K562 (cell line): ENCODE measurements at regions not wholly inside any gene's neighbourhood (a gene's known extent, or its start where the extent isn't known, plus 50 kb on each side); places are given as distances from the start of the nearest gene placed in this dataset.
A peak's percentile ranks its signal among the peaks of the same experiment; 100 is the strongest.

Experiments used
- ATF1 ChIP-seq, 2 experiments: fragments of 450-650 bp in 1 of 2; IDR thresholded peaks; 2 replicates each; pipeline ENCODE4 v1.6.1; 2016; ENCODE audit warnings: missing compliant biosample characterization in 1 of 2, missing genetic modification characterization in 1 of 2
- BACH1 ChIP-seq: fragments of 200-800 bp; sonication (Bioruptor generic); IDR thresholded peaks from 2 replicates; pipeline ENCODE4 v1.6.1; 2016; ENCODE audit warnings: missing genetic modification characterization, missing compliant biosample characterization
- CREB1 ChIP-seq, 2 experiments: sonication (generic) in 1 of 2; formaldehyde crosslinking in 1 of 2; IDR thresholded peaks; 2 replicates each; pipeline versions ENCODE4 v1.6.1 to v1.8.0; 2012 to 2022; ENCODE audit warnings: inconsistent platforms in 1 of 2, mild to moderate bottlenecking in 1 of 2, missing genetic modification reagents in 1 of 2, moderate library complexity in 1 of 2
- DEAF1 ChIP-seq: fragments of 450-650 bp; formaldehyde crosslinking; IDR thresholded peaks from 2 replicates; pipeline ENCODE4 v1.4.0; 2020; ENCODE audit warnings: mild to moderate bottlenecking, moderate library complexity
- GATAD2A ChIP-seq: fragments of 450-650 bp; IDR thresholded peaks from 2 replicates; pipeline ENCODE4 v1.6.1; 2017
- NCOR1 ChIP-seq: fragments of 450-650 bp; IDR thresholded peaks from 2 replicates; pipeline ENCODE4 v1.6.1; 2016; ENCODE audit warnings: mild to moderate bottlenecking, moderate library complexity
- NFIC ChIP-seq: fragments of 450-650 bp; IDR thresholded peaks from 2 replicates; pipeline ENCODE4 v1.6.1; 2017; ENCODE audit warnings: mild to moderate bottlenecking, inconsistent platforms
- NR2C2 ChIP-seq, 2 experiments: fragments of 200-800 bp in 1 of 2; sonication (Bioruptor generic) in 1 of 2; sonication (generic) in 1 of 2; formaldehyde crosslinking in 1 of 2; IDR thresholded peaks; 2 replicates each; pipeline versions ENCODE4 v1.6.1 to v1.8.0; 2016 to 2022; ENCODE audit warnings: mild to moderate bottlenecking in 1 of 2, missing compliant biosample characterization in 1 of 2, missing genetic modification characterization in 1 of 2, missing genetic modification reagents in 1 of 2
- NR4A1 ChIP-seq, 2 experiments: fragments of 250-450 bp in 1 of 2; fragments of 450-650 bp in 1 of 2; sonication (Bioruptor Pico) in 1 of 2; IDR thresholded peaks; 2 replicates each; pipeline versions ENCODE4 v1.4.0 to v1.6.1; 2016 to 2020; ENCODE audit warnings: mild to moderate bottlenecking in 2 of 2, missing compliant biosample characterization in 1 of 2, missing genetic modification characterization in 1 of 2, moderate library complexity in 1 of 2
- POLR2AphosphoS2 ChIP-seq: IDR thresholded peaks from 2 replicates; pipeline ENCODE4 v1.6.1; 2012; ENCODE audit warnings: low read length, improper control_type of control experiment
- POLR2AphosphoS5 ChIP-seq: IDR thresholded peaks from 2 replicates; pipeline ENCODE4 v1.6.1; 2011; ENCODE audit warnings: mild to moderate bottlenecking, low read depth, low read length, moderate library complexity; ENCODE audit not compliant: control insufficient read depth, insufficient read depth
- PRDM10 ChIP-seq: fragments of 450-650 bp; IDR thresholded peaks from 2 replicates; pipeline ENCODE4 v1.6.1; 2018; ENCODE audit not compliant: partially characterized antibody
- RBM25 ChIP-seq: fragments of 200-400 bp; formaldehyde crosslinking; IDR thresholded peaks from 2 replicates; pipeline ENCODE4 v1.6.1; 2018; ENCODE audit warnings: low read length, low read depth, moderate library complexity; ENCODE audit not compliant: severe bottlenecking
- RFX5 ChIP-seq: IDR thresholded peaks from 2 replicates; pipeline ENCODE4 v1.6.1; 2011; ENCODE audit warnings: low read depth, mild to moderate bottlenecking, improper control_type of control experiment, low read length
- SMARCA5 ChIP-seq: fragments of 450-650 bp; IDR thresholded peaks from 2 replicates; pipeline ENCODE4 v1.6.1; 2016
- SMC3 ChIP-seq: conservative IDR thresholded peaks from 2 replicates; pipeline ENCODE4 v1.6.1; 2011; ENCODE audit warnings: low read depth, low read length, improper control_type of control experiment; ENCODE audit not compliant: insufficient read depth
- SOX6 ChIP-seq: fragments of 450-650 bp; IDR thresholded peaks from 2 replicates; pipeline ENCODE4 v1.6.1; 2014; ENCODE audit warnings: mild to moderate bottlenecking
- TBP ChIP-seq: optimal IDR thresholded peaks from 2 replicates; pipeline ENCODE3; 2011; ENCODE audit warnings: low read depth, low read length, improper control_type of control experiment
- ZFP91 ChIP-seq: sonication (generic); formaldehyde crosslinking; IDR thresholded peaks from 2 replicates; pipeline ENCODE4 v1.8.0; 2022; ENCODE audit warnings: mild to moderate bottlenecking, missing genetic modification reagents
- ZNF431 ChIP-seq: sonication (generic); formaldehyde crosslinking; IDR thresholded peaks from 2 replicates; pipeline ENCODE4 v1.8.0; 2022; ENCODE audit warnings: mild to moderate bottlenecking, missing genetic modification reagents
- ZNF584 ChIP-seq: fragments of 200-800 bp; sonication (Bioruptor generic); IDR thresholded peaks from 2 replicates; pipeline ENCODE4 v1.6.1; 2016; ENCODE audit warnings: low read depth, mild to moderate bottlenecking, missing genetic modification characterization, missing compliant biosample characterization
- ZNF79 ChIP-seq: fragments of 250-450 bp; sonication (Bioruptor Pico); IDR thresholded peaks from 2 replicates; pipeline ENCODE4 v1.4.0; 2020; ENCODE audit warnings: low read depth, mild to moderate bottlenecking, moderate library complexity

- TF ChIP-seq NR4A1 (CRISPR knock-in tag; IDR thresholded peaks at IDR 0.05) (no peak), NR4A1 (tag; IDR thresholded peaks at IDR 0.05) (no peak), SOX6 (peak; percentile 39; the same call in 1 of the 2 replicates), PRDM10 (peak; percentile 41), ZNF79 (CRISPR knock-in tag) (0 out of 2 replicates have a peak, but pooled peaks have one; percentile 31), SMARCA5 (no peak), ZNF431 (CRISPR knock-in tag) (0 out of 2 replicates have a peak, but pooled peaks have one; percentile 57), ZFP91 (CRISPR knock-in tag) (no peak), POLR2AphosphoS5 (no peak), SMC3 (no peak), TBP (peak; percentile 99), NCOR1 (no peak), CREB1 (IDR thresholded peaks at IDR 0.05) (peak; percentile 89), CREB1 (CRISPR knock-in tag; IDR thresholded peaks at IDR 0.05) (peak; percentile 82), ZNF584 (CRISPR knock-in tag) (peak; percentile 69; the same call in 1 of the 2 replicates), DEAF1 (0 out of 2 replicates have a peak, but pooled peaks have one; percentile 24), NR2C2 (CRISPR knock-in tag; IDR thresholded peaks at IDR 0.05) (no peak), NR2C2 (tag; IDR thresholded peaks at IDR 0.05) (no peak), NFIC (peak; percentile 55; the same call in 1 of the 2 replicates), RFX5 (0 out of 2 replicates have a peak, but pooled peaks have one; percentile 58), BACH1 (tag) (peak; percentile 58; the same call in 1 of the 2 replicates), GATAD2A (no peak; the same call in 1 of the 2 replicates), POLR2AphosphoS2 (no peak), RBM25 (no peak), ATF1 (CRISPR knock-in tag; IDR thresholded peaks at IDR 0.05) (no peak), ATF1 (tag; IDR thresholded peaks at IDR 0.05) (peak; percentile 91)
Observed at GRCh38 chr6:28789553-28790083, 134.2 kb downstream of the TRIM27 start (continued).
